ENCODE measurements at regions not wholly inside any gene's neighbourhood (a gene's known extent, or its start where the extent isn't known, plus 50 kb on each side); places are given as distances from the start of the nearest gene placed in this dataset.
A peak's percentile ranks its signal among the peaks of the same experiment; 100 is the strongest.

DNA sequence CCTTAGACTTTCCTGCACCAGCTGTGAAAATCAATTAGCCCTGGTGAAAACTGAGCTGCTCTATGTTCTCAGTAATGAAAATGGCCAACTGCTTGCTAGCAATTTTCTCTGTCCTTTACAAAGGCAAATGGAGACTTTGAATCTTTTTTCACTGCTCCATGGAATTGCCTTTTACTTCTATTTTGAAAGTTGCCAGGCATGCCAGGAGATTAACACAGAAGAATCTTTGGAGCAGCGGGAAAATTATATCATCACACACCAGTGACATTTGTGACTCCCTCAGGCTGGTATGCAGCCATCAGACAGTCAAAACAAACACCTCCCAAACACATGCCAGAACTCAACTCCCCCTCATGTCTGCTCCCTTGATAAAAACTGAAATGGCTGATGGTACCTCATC, 872.0 kb upstream of the FLRT2 start:
- WGBS (ENCODE audit: insufficient coverage), result no CpG with 5 or more reads among the region's 1 CpG
- Histone ChIP-seq H3K9me3 (ENCODE audit: control insufficient read depth, insufficient read depth, low read length) (no peaks in the 10 kb centered on the region), H3K27me3 (ENCODE audit: control insufficient read depth, insufficient read depth, low read length) (no peaks in the 10 kb centered on the region), H3K4me1 (ENCODE audit: control insufficient read depth, insufficient read depth, low read length) (no peaks in the 10 kb centered on the region), H3K36me3 (ENCODE audit: control insufficient read depth, insufficient read depth, low read length) (no peaks in the 10 kb centered on the region), H3K4me3 (ENCODE audit: low read depth, low read length) (no peak overlapping the region), H3K27ac (ENCODE audit: low read depth, low read length) (no peak overlapping the region)
- DNase-seq (ENCODE audit: low read depth in 4 of 6, low spot score in 6 of 6), result peak in 1 of 6 donors; percentile 47

DNA sequence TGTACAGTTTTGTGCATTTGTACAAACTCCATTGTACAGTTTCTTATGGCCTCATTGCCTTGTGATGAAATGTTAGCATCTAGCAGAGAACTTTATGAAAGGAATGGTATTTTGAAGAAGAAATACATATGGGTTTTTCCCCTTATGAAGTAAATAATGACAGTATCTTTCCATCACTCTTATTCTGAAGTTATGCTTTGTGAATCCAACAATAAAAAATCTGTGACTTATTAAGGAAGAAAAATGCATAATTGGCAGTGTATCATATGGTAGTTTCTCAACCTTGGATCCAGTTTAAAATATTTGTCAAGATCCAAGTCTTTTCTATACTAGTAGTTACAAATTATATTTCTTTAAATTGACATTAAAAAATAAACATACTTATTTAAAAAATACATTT, 859.1 kb upstream of the FLRT2 start:
- H3K4me1 ChIP-seq (ENCODE audit: control insufficient read depth, insufficient read depth, low read length), result no peaks in the 10 kb centered on the region
- no peak overlapping the region for H3K4me3 ChIP-seq (ENCODE audit: low read depth, low read length)
- H3K9me3 ChIP-seq (ENCODE audit: control insufficient read depth, insufficient read depth, low read length), result no peaks in the 10 kb centered on the region
- no peaks in the 10 kb centered on the region for H3K36me3 ChIP-seq (ENCODE audit: control insufficient read depth, insufficient read depth, low read length)
- no peak for DNase-seq (ENCODE audit: low read depth in 4 of 6, low spot score in 6 of 6)
- H3K27ac ChIP-seq (ENCODE audit: low read depth, low read length), result no peak overlapping the region
- H3K27me3 ChIP-seq (ENCODE audit: control insufficient read depth, insufficient read depth, low read length), result no peaks in the 10 kb centered on the region

DNA sequence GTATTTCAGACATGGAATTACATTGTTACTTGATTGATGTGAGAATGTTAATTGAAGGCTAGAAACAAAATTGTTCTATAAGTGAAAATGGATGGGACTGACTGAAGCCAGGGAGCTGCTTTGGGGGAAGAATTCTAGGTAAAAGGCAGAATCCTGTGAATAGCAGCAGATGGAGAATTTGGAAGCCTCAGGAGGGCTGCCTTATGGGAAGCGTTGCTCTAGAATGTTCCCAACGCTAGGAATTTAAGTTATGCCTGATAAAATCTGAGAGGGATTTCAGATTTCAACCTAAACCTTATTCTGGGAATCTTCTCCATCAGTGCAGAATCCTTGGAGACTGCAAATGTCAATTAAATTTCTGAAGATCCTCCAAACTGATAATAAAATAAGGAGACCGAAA, 858.2 kb upstream of the FLRT2 start:
- no CpG with 5 or more reads among the region's 3 CpGs for WGBS (ENCODE audit: insufficient coverage)
- Histone ChIP-seq H3K27me3 (ENCODE audit: control insufficient read depth, insufficient read depth, low read length) (no peaks in the 10 kb centered on the region), H3K9me3 (ENCODE audit: control insufficient read depth, insufficient read depth, low read length) (no peaks in the 10 kb centered on the region), H3K4me1 (ENCODE audit: control insufficient read depth, insufficient read depth, low read length) (no peaks in the 10 kb centered on the region), H3K36me3 (ENCODE audit: control insufficient read depth, insufficient read depth, low read length) (no peaks in the 10 kb centered on the region), H3K4me3 (ENCODE audit: low read depth, low read length) (no peak overlapping the region), H3K27ac (ENCODE audit: low read depth, low read length) (no peak overlapping the region)
- peak in 1 of 6 donors; percentile 28 for DNase-seq (ENCODE audit: low read depth in 4 of 6, low spot score in 6 of 6)

DNA sequence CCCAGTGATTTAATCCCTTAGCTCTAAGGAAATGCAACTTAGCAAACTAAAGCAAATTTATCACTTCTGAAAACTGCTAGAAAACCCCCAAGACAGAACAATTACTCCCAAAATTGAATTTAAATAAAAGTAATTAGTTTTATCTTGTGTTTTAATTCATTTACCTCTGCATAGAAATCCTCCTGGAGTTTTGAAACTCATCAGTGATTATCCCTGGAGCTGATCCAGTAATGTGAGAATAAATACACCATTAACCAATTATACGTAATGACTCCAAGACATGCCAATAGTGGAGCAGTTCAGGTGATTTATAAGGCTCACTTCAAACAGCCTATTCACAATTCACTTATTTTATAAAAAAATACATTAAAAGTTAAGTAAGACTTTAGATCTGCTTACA, 855.3 kb upstream of the FLRT2 start:
- Histone ChIP-seq H3K27me3 (ENCODE audit: control insufficient read depth, insufficient read depth, low read length) (no peaks in the 10 kb centered on the region), H3K4me1 (ENCODE audit: control insufficient read depth, insufficient read depth, low read length) (no peaks in the 10 kb centered on the region), H3K4me3 (ENCODE audit: low read depth, low read length) (no peak overlapping the region), H3K9me3 (ENCODE audit: control insufficient read depth, insufficient read depth, low read length) (no peaks in the 10 kb centered on the region), H3K36me3 (ENCODE audit: control insufficient read depth, insufficient read depth, low read length) (no peaks in the 10 kb centered on the region), H3K27ac (ENCODE audit: low read depth, low read length) (no peak overlapping the region)
- no CpG with 5 or more reads among the region's 1 CpG for WGBS (ENCODE audit: insufficient coverage)
- peak in 1 of 6 donors; percentile 70 for DNase-seq (ENCODE audit: low read depth in 4 of 6, low spot score in 6 of 6)

DNA sequence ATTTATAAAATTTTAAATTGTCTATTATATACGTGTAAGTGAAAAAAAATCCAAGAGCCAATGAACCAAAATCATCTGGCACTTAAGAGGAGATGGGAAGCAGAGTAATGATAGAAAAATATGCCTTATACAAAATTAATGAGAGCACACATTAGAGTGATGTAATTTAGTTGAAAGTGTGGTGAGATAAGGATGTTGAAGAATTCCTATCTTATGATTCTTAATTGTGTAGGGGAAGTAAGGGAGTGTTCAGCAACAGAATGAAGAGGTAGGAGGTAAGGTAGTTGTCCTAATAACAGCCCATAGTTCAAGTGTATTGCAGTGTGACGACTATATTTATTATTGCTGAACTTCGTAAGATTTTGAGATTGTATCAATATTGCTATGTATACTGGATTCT, 843.4 kb upstream of the FLRT2 start:
- no peaks in the 10 kb centered on the region for H3K27me3 ChIP-seq (ENCODE audit: control insufficient read depth, insufficient read depth, low read length)
- no peaks in the 10 kb centered on the region for H3K9me3 ChIP-seq (ENCODE audit: control insufficient read depth, insufficient read depth, low read length)
- DNase-seq (ENCODE audit: low read depth in 4 of 6, low spot score in 6 of 6), result no peak
- WGBS (ENCODE audit: insufficient coverage), result no CpG with 5 or more reads among the region's 3 CpGs
- H3K4me3 ChIP-seq (ENCODE audit: low read depth, low read length), result no peak overlapping the region
- no peaks in the 10 kb centered on the region for H3K4me1 ChIP-seq (ENCODE audit: control insufficient read depth, insufficient read depth, low read length)
- H3K27ac ChIP-seq (ENCODE audit: low read depth, low read length), result no peak overlapping the region
- H3K36me3 ChIP-seq (ENCODE audit: control insufficient read depth, insufficient read depth, low read length), result no peaks in the 10 kb centered on the region

DNA sequence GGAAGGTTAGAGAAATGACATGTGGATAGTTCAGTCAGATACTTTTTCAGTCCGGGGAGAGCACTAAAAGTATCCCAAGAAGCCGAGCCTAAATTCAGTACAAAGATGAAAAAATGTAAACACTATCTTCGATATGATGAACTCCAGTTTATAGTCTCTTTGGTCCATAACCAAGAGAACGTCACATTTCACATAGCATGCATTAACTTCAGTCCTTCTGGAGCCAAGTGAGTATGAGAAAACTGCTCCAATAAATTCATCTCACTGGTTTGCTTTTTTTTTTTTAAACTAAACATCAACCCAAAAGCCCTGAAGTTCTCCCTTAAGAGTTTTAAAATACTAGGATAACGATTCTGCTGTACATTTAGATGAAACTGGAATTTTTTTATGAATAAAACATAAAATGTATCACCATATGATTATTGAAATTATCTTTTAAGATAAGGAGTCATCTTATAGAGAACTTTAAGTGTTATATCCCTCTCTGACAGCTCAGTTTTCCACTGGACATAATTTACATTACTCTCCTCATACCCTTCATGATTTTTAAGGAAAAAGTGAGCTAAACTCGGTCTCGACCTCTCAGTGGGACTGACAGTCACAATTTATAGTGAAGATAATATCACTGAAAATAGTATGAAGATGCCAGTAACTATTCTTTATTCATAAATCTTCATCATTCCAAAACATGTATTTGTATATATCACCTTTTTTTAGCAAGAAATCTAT, 841.5 kb upstream of the FLRT2 start:
- H3K4me1 ChIP-seq (ENCODE audit: control insufficient read depth, insufficient read depth, low read length), result no peaks in the 10 kb centered on the region
- no peak overlapping the region for H3K27ac ChIP-seq (ENCODE audit: low read depth, low read length)
- WGBS (ENCODE audit: insufficient coverage), result no CpG with 5 or more reads among the region's 7 CpGs
- no peaks in the 10 kb centered on the region for H3K27me3 ChIP-seq (ENCODE audit: control insufficient read depth, insufficient read depth, low read length)
- H3K4me3 ChIP-seq (ENCODE audit: low read depth, low read length), result no peak overlapping the region
- no peaks in the 10 kb centered on the region for H3K36me3 ChIP-seq (ENCODE audit: control insufficient read depth, insufficient read depth, low read length)
- peak in 1 of 6 donors; percentile 16 for DNase-seq (ENCODE audit: low read depth in 4 of 6, low spot score in 6 of 6)
- no peaks in the 10 kb centered on the region for H3K9me3 ChIP-seq (ENCODE audit: control insufficient read depth, insufficient read depth, low read length)

DNA sequence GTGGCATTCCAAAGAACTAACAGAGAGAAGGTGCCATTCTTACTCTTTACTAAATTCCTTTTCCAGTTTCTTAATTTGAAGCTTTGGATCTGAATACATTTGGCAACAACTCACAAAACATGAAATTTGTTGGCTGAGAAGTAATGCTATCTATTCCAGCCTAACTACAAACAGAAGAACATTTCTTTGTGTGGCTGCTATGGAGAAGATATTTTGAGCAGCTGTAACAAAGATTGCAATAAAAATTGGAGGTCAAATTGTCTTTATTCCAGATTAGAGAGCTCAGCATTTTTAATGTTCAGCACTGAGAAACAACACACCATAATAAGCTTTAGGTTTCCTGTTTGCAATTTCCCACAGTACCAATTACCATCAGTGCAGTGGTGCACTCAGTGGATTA, 835.8 kb upstream of the FLRT2 start:
- Histone ChIP-seq H3K4me3 (ENCODE audit: low read depth, low read length) (no peak overlapping the region), H3K4me1 (ENCODE audit: control insufficient read depth, insufficient read depth, low read length) (no peaks in the 10 kb centered on the region), H3K27me3 (ENCODE audit: control insufficient read depth, insufficient read depth, low read length) (no peaks in the 10 kb centered on the region), H3K27ac (ENCODE audit: low read depth, low read length) (no peak overlapping the region), H3K36me3 (ENCODE audit: control insufficient read depth, insufficient read depth, low read length) (no peaks in the 10 kb centered on the region), H3K9me3 (ENCODE audit: control insufficient read depth, insufficient read depth, low read length) (no peaks in the 10 kb centered on the region)
- peak in 1 of 6 donors; percentile 57 for DNase-seq (ENCODE audit: low read depth in 4 of 6, low spot score in 6 of 6)

DNA sequence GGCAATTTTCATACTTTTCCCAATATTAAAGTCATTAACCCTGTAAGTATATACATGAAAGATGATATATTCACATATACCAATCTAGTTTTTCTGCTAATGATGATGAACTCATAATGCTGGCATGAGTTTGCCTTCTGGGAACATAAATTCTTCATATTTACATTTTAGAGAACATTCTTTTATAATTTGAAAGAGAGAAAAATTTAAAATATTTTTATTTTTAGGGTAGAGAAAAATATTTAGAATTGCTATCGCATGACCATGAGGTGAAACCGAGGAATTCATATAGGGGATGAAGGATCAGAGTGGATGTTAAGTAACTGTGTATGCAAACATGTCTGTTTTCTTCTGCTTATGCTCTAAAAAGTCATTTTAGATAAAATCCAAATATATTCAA, 825.3 kb upstream of the FLRT2 start:
- no peaks in the 10 kb centered on the region for H3K27me3 ChIP-seq (ENCODE audit: control insufficient read depth, insufficient read depth, low read length)
- H3K4me3 ChIP-seq (ENCODE audit: low read depth, low read length), result no peak overlapping the region
- H3K27ac ChIP-seq (ENCODE audit: low read depth, low read length), result no peak overlapping the region
- no peaks in the 10 kb centered on the region for H3K4me1 ChIP-seq (ENCODE audit: control insufficient read depth, insufficient read depth, low read length)
- no peaks in the 10 kb centered on the region for H3K9me3 ChIP-seq (ENCODE audit: control insufficient read depth, insufficient read depth, low read length)
- DNase-seq (ENCODE audit: low read depth in 4 of 6, low spot score in 6 of 6), result peak in 1 of 6 donors; percentile 18
- no peaks in the 10 kb centered on the region for H3K36me3 ChIP-seq (ENCODE audit: control insufficient read depth, insufficient read depth, low read length)
- no CpG with 5 or more reads among the region's 2 CpGs for WGBS (ENCODE audit: insufficient coverage)

DNA sequence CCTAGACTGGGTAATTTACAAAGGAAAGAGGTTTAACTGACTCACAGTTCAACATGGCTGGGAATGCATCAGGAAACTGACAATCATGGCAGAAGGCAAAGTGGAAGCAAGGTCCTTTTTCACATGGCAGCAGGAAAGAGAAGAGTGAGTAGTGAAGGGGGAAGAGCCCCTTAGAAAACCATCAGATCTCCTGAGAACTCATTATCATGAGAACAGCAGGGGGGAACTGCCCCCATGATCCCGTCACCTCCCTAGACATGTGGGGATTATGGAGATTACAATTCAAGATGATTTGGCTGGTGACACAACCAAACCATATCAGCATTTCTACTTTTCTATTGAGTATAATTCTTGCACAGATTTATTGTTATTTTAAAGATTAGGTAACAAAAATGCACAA, 822.1 kb upstream of the FLRT2 start:
- WGBS (ENCODE audit: insufficient coverage), result no CpG with 5 or more reads among the region's 1 CpG
- H3K4me3 ChIP-seq (ENCODE audit: low read depth, low read length), result no peak overlapping the region

DNA sequence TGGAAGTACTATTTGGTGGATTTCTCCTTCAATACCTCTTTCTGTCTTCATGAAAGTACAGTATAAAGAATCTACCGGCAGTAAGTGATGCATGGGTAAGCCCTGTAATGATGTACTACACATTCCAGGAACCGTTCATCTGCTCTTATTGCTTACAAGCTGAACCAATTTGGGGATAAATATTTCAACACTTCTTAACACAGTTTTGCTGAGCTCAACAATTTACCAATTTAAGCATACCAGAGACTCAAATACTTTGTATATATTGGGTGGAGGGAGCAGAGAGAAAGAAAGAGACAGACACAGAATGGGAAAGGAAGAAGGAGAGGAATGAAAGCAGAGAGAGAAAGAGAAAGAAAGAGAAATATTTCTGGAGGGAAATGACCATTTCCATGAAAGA, 821.1 kb upstream of the FLRT2 start:
- Histone ChIP-seq H3K9me3 (ENCODE audit: control insufficient read depth, insufficient read depth, low read length) (no peaks in the 10 kb centered on the region), H3K27me3 (ENCODE audit: control insufficient read depth, insufficient read depth, low read length) (no peaks in the 10 kb centered on the region), H3K27ac (ENCODE audit: low read depth, low read length) (no peak overlapping the region), H3K36me3 (ENCODE audit: control insufficient read depth, insufficient read depth, low read length) (no peaks in the 10 kb centered on the region), H3K4me3 (ENCODE audit: low read depth, low read length) (no peak overlapping the region), H3K4me1 (ENCODE audit: control insufficient read depth, insufficient read depth, low read length) (no peaks in the 10 kb centered on the region)
- DNase-seq (ENCODE audit: low read depth in 4 of 6, low spot score in 6 of 6), result peak in 1 of 6 donors; percentile 24
- WGBS (ENCODE audit: insufficient coverage), result no CpG with 5 or more reads among the region's 2 CpGs

More for the DNA sequence above, 822.1 kb upstream of the FLRT2 start:
- Histone ChIP-seq H3K9me3 (ENCODE audit: control insufficient read depth, insufficient read depth, low read length) (no peaks in the 10 kb centered on the region), H3K27me3 (ENCODE audit: control insufficient read depth, insufficient read depth, low read length) (no peaks in the 10 kb centered on the region), H3K4me1 (ENCODE audit: control insufficient read depth, insufficient read depth, low read length) (no peaks in the 10 kb centered on the region), H3K27ac (ENCODE audit: low read depth, low read length) (no peak overlapping the region), H3K36me3 (ENCODE audit: control insufficient read depth, insufficient read depth, low read length) (no peaks in the 10 kb centered on the region)
- DNase-seq (ENCODE audit: low read depth in 4 of 6, low spot score in 6 of 6), result no peak
